Endothelial cell (in vitro differentiated cells): ENCODE measurements at regions not wholly inside any gene's neighbourhood (a gene's known extent, or its start where the extent isn't known, plus 50 kb on each side); places are given as distances from the start of the nearest gene placed in this dataset.

Source experiments
- DNase-seq: peaks from one replicate; pipeline ENCODE4 v3.0.0; 2021; ENCODE audit warnings: low spot score
- H3K27ac Mint-ChIP-seq: one replicate; pipeline ENCODE4 v1.8.0; 2021; ENCODE audit warnings: mixed read lengths, inconsistent platforms; ENCODE audit not compliant: unreplicated experiment
- H3K27me3 Mint-ChIP-seq: one replicate; pipeline ENCODE4 v1.8.0; 2021; ENCODE audit warnings: mild to moderate bottlenecking, moderate library complexity, mixed read lengths, inconsistent platforms; ENCODE audit not compliant: unreplicated experiment
- H3K36me3 Mint-ChIP-seq: one replicate; pipeline ENCODE4 v1.8.0; 2021; ENCODE audit warnings: mild to moderate bottlenecking, low read depth, mixed read lengths, inconsistent platforms; ENCODE audit not compliant: unreplicated experiment
- H3K4me1 Mint-ChIP-seq: one replicate; pipeline ENCODE4 v1.8.0; 2021; ENCODE audit warnings: mild to moderate bottlenecking, mixed read lengths, inconsistent platforms; ENCODE audit not compliant: unreplicated experiment
- H3K4me3 Mint-ChIP-seq: one replicate; pipeline ENCODE4 v1.8.0; 2021; ENCODE audit warnings: mild to moderate bottlenecking, mixed read lengths, inconsistent platforms; ENCODE audit not compliant: unreplicated experiment
- H3K9me3 Mint-ChIP-seq: one replicate; pipeline ENCODE4 v1.8.0; 2021; ENCODE audit warnings: mixed read lengths, inconsistent platforms; ENCODE audit not compliant: unreplicated experiment
- TF ChIP-seq, protein P1 (sequence below): fragments of 200-600 bp; sonication (generic); IDR thresholded peaks from one replicate; pipeline ENCODE4 v1.5.0; 2021; ENCODE audit warnings: antibody characterized with exemption; ENCODE audit not compliant: unreplicated experiment

DNA sequence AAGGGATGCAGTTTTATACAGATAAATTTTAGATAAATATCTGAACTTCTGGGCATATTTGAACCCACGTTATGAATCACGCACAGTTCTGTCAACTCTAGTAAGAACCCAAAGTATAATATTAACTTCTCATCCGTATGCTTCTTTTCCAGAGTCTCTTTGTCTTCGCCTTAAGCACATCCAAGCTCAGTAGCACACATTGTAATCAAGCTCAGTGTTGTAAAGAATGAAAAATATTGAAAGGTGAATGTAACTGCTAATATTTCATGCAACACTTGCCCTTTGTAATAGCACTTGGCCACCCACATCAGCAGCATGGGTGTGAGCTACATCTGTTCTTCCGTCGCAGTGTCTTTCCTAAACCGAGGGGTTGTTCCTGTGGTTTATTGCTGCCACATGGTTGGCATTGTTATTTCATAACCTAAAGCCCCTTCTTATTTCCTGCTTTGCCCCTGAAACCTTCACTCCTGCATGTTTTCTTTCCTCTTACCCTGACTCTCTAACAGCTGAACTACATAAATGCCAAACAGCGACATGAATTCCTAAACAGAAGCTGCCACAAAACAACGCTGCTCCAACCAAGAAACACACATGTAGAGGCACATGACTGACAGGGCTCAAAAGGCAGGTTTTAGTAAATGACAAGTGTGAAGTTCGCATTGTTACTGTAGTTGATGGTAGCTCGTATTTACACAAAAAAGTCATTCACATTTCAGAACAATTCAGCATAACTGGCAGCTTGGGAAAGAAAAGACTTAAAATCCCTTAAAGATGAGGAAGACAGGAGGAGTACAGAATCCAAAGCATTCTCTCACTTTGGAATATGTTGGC, 190.1 kb upstream of the MEF2C start:
- Mint-ChIP-seq H3K27ac (no peak overlapping the region), H3K4me1 (peaks cover 6% of the 10 kb centered on the region), H3K36me3 (no peaks in the 10 kb centered on the region), H3K27me3 (no peaks in the 10 kb centered on the region), H3K9me3 (no peaks in the 10 kb centered on the region), H3K4me3 (no peak overlapping the region)
- DNase-seq: no peak
- TF ChIP-seq, protein P1, sequence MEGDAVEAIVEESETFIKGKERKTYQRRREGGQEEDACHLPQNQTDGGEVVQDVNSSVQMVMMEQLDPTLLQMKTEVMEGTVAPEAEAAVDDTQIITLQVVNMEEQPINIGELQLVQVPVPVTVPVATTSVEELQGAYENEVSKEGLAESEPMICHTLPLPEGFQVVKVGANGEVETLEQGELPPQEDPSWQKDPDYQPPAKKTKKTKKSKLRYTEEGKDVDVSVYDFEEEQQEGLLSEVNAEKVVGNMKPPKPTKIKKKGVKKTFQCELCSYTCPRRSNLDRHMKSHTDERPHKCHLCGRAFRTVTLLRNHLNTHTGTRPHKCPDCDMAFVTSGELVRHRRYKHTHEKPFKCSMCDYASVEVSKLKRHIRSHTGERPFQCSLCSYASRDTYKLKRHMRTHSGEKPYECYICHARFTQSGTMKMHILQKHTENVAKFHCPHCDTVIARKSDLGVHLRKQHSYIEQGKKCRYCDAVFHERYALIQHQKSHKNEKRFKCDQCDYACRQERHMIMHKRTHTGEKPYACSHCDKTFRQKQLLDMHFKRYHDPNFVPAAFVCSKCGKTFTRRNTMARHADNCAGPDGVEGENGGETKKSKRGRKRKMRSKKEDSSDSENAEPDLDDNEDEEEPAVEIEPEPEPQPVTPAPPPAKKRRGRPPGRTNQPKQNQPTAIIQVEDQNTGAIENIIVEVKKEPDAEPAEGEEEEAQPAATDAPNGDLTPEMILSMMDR: no peak

DNA sequence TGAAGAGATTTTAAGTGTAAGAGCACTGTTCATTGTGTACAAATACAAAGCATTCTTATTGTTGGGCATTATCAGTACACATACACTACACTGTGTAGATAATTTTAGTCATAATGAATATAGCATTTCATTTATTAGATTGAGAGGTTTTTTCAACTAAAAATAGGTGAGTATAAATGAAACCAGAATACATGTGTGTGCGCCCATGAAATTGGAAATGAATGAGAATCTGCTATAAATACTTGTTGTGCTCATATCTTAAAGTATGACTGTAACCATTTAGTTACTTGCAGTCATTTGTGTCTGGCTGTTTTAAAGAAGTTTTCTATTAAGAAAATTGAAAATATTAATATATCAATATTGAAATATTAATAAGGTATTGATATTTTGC, 189.0 kb upstream of the MEF2C start:
- no peak for DNase-seq
- Mint-ChIP-seq H3K27ac (no peak overlapping the region), H3K9me3 (no peaks in the 10 kb centered on the region), H3K36me3 (no peaks in the 10 kb centered on the region), H3K4me3 (no peak overlapping the region), H3K27me3 (no peaks in the 10 kb centered on the region), H3K4me1 (peaks cover 6% of the 10 kb centered on the region)
- TF ChIP-seq, protein P1: no peak

DNA sequence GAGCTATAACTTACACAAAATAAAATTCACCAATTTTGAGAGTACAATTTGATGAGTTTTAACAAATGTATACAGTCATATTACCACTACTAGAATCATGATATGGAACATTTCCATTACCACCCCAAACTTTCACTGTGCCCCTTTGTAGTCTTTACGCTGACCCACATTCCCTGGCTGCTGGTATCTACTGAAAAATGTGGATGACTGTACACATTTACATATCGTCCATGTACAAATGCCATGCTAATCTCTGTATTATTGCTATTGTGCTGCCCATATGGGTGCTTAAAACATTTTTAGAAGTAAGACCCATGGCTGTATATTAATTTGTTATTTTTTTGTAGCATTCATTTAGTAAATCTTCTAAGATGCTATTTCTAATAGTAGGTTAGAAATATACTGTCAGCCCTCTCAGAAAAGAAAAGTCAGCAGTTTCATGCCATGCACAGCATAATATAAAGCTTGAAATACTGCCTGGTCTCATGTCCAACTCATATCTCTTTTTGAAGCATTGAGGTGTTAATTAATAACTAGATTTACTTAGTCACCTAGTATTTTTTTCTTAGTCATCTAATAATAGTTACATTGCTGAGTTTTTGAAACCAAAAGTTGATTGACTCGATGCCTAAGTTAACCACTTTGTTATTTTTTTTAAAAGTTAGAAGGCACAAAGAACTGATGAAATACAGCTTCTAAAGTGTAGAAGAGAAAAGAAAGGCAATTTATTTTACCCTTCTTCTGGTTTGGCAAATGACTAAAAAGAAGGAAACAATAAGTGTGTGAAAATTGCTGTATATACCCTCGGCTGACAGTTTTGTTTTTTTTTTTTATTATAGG, 188.3 kb upstream of the MEF2C start:
- Mint-ChIP-seq H3K36me3 (no peaks in the 10 kb centered on the region), H3K4me1 (peaks cover 6% of the 10 kb centered on the region), H3K27me3 (no peaks in the 10 kb centered on the region), H3K4me3 (no peak overlapping the region), H3K9me3 (no peaks in the 10 kb centered on the region), H3K27ac (no peak overlapping the region)
- TF ChIP-seq, protein P1: no peak
- no peak for DNase-seq

DNA sequence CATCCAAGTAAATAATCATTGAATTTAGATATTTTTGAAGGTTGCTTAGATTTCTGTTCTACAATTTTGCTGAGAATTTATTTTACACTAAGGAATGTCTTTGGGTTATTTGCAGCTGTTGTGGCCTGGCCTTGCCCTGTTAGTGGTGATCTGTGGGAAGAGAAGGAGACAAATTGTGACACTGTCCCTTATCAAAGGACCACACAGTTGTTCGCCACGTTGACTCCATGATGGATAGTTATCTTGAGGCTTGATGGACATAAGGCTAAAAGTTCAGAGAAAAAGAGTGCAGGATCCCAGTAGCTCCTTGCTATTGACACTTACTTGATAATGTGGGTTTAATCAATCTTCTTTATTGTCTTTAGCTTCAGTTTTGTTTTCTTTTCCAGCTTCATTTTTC, 186.6 kb upstream of the MEF2C start:
- H3K4me1 Mint-ChIP-seq: peaks cover 6% of the 10 kb centered on the region
- no peak overlapping the region for H3K4me3 Mint-ChIP-seq
- H3K9me3 Mint-ChIP-seq: no peaks in the 10 kb centered on the region
- TF ChIP-seq, protein P1: no peak
- no peak overlapping the region for H3K27ac Mint-ChIP-seq
- H3K36me3 Mint-ChIP-seq: no peaks in the 10 kb centered on the region
- no peak for DNase-seq
- no peaks in the 10 kb centered on the region for H3K27me3 Mint-ChIP-seq

DNA sequence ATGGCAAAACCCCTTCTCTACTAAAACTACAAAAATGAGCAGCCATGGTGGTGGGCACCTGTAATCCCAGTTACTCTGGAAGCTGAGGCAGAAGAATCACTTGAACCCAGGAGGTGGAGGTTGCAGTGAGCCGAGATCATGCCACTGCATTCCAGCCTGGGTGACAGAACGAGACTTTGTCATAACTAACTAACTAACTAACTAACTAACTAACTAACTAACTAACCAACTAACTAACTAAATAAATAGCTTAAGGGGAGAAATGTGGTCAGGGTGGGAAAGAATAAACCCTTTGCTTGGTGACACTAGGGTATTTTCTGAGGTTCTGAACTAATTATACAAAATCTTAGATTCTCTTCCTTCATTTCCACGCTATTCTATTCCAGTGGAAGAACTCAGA, 184.4 kb upstream of the MEF2C start:
- no peak overlapping the region for H3K4me3 Mint-ChIP-seq
- no peaks in the 10 kb centered on the region for H3K4me1 Mint-ChIP-seq
- no peak for DNase-seq
- H3K27me3 Mint-ChIP-seq: no peaks in the 10 kb centered on the region
- H3K9me3 Mint-ChIP-seq: no peaks in the 10 kb centered on the region
- no peak overlapping the region for H3K27ac Mint-ChIP-seq
- no peaks in the 10 kb centered on the region for H3K36me3 Mint-ChIP-seq
- TF ChIP-seq, protein P1: no peak
